GM10248 (cell line): ENCODE measurements at regions not wholly inside any gene's neighbourhood (a gene's known extent, or its start where the extent isn't known, plus 50 kb on each side); places are given as distances from the start of the nearest gene placed in this dataset.
A peak's percentile ranks its signal among the peaks of the same experiment; 100 is the strongest.
"Not testable (repeated sequence)": the region's sequence is repeated elsewhere in the genome, so short reads cannot be mapped to it uniquely, and the experiment has no call there.

Experiments used
- CTCF ChIA-PET: fragments of 300-600 bp; sonication (Branson Sonifier 250); formaldehyde crosslinking; extraction: SDS; loops from one replicate; lab custom pipeline; 2021; ENCODE audit warnings: antibody characterized with exemption; lab: Yijun Ruan, JAX
- POLR2A ChIA-PET: fragments of 350-650 bp; sonication (Branson Sonifier 250); formaldehyde crosslinking; extraction: SDS; loops from one replicate; lab custom pipeline; 2020; ENCODE audit warnings: antibody characterized with exemption; lab: Yijun Ruan, JAX
- DNase-seq: peaks from one replicate; pipeline ENCODE4 v3.0.0; 2012; ENCODE audit errors: extremely low spot score
- TF ChIP-seq, protein P1 (sequence below): IDR thresholded peaks from 2 replicates; pipeline ENCODE4 v1.5.1; 2012; ENCODE audit warnings: mild to moderate bottlenecking, low read depth; ENCODE audit errors: extremely low read depth, missing control alignments, control extremely low read depth

DNA sequence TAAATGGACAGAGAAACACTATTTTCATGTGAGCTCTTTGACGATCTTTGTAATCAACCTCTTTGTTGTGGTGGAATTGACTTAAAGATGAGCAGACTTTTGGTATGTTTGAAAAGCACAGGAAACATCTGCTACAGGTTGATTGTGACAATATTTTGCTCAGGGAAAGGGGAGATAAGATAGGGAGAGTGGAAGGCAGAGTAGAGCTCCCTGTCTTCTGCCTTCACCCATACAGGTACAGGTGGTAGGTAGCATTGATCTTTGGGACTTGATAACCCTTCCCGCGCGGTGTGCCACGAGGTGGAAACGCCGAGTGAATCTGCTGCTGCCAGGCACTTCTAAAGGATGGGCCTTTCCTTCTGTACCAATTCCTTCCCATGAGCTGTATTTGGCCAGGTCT lies 183.6 kb downstream of the UTRN start:
- ChIA-PET POLR2A (no interaction called here), CTCF (interaction anchor here (0.8 to 4.9 kb wide), 2 partner anchors 10 to 11 kb away, joined by 4 to 18 read pairs; no protein-coding TSS in a partner anchor)
- TF ChIP-seq, protein P1, sequence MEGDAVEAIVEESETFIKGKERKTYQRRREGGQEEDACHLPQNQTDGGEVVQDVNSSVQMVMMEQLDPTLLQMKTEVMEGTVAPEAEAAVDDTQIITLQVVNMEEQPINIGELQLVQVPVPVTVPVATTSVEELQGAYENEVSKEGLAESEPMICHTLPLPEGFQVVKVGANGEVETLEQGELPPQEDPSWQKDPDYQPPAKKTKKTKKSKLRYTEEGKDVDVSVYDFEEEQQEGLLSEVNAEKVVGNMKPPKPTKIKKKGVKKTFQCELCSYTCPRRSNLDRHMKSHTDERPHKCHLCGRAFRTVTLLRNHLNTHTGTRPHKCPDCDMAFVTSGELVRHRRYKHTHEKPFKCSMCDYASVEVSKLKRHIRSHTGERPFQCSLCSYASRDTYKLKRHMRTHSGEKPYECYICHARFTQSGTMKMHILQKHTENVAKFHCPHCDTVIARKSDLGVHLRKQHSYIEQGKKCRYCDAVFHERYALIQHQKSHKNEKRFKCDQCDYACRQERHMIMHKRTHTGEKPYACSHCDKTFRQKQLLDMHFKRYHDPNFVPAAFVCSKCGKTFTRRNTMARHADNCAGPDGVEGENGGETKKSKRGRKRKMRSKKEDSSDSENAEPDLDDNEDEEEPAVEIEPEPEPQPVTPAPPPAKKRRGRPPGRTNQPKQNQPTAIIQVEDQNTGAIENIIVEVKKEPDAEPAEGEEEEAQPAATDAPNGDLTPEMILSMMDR: no peak
- DNase-seq: no peak

DNA sequence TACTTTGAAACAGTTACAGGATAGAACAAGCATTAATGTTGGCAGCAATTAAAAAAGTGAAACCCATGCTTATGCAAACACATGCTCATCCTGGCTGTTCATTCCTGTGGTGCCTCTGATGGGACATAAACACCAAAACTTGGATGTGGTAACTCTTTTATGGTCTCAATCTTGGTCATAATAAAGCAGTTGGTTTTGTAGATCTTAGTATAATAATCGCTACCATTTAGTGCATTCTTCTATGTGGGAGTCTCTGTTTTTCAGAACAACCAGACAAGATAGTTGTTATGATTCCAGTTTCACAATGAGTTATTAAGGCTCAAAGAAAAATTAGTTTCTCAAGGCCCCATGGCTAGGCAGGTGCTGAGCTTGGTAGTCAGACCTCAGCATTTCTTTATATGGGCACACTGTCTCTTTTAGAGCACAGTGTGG lies 184.0 kb downstream of the UTRN start:
- POLR2A ChIA-PET: no interaction called here
- CTCF ChIA-PET: interaction anchor here (0.8 to 4.9 kb wide), 2 partner anchors 10 kb away, joined by 4 to 18 read pairs; no protein-coding TSS in a partner anchor

DNA sequence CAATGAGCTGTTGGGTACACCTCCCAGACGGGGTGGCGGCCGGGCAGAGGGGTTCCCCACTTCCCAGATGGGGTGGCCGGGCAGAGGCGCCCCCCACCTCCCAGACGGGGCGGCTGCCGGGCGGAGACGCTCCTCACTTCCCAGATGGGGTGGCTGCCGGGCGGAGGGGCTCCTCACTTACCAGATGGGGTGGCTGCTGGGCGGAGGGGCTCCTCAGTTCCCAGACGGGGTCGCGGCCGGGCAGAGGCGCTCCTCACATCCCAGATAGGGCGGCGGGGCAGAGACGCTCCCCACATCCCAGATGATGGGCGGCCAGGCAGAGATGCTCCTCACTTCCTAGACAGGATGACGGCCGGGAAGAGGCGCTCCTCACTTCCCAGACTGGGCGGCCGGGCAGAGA lies 185.1 kb downstream of the UTRN start:
- POLR2A ChIA-PET, DNase-seq, CTCF ChIA-PET: not testable (repeated sequence)

More for the DNA sequence above, 184.0 kb downstream of the UTRN start:
- TF ChIP-seq, protein P1: no peak
- DNase-seq: peak; percentile 53

DNA sequence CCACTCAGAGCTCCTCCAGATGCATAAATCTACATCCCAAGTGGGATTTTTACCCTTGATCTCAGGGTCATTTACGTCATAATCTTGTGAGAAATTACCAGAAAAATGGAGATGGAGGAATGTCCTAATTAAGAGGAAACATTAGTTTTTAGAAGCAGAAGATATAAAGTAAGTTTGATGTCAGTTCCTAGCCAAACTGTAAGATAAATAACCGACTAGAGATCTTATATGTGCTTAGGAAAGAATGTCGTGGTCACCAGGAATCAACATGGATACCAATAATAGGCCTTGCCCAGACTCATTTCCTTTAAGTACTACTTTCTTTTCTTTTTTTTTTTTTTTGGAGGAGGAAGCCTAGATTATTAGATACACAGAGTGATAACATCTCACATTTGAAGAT lies 186.9 kb downstream of the UTRN start:
- CTCF ChIA-PET: no interaction called here
- TF ChIP-seq, protein P1: no peak
- DNase-seq: no peak
- POLR2A ChIA-PET: no interaction called here

DNA sequence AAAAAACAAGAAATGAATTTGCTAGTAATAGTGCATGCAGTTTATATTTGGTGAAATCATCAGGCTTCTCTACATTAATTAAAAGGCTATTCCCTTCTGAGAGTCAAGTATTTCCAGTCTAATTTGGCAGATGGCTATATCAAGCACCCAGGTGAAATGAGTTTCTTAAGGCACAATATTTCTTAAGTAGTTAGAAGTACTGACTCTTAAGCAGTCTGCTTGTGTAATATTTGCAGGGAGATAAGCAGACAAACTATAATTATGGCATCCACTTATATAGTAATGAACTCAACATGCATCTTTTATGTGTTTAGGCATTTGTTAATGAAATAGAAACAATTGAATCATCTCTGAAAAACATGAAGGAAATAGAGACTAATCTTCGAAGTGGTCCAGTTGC lies 189.2 kb downstream of the UTRN start:
- CTCF ChIA-PET: interaction anchor here (1.6 kb wide), 2 partner anchors 36 to 56 kb away, joined by 3 read pairs; no protein-coding TSS in a partner anchor
- POLR2A ChIA-PET: no interaction called here
- TF ChIP-seq, protein P1: no peak
- DNase-seq: no peak

GRCh38 chr6:144474904-144475303 lies 189.8 kb downstream of the UTRN start:
- ChIA-PET POLR2A (no interaction called here), CTCF (interaction anchor here (1.6 kb wide), 2 partner anchors 36 to 55 kb away, joined by 3 read pairs; no protein-coding TSS in a partner anchor)
- DNase-seq: no peak
- TF ChIP-seq, protein P1: no peak

DNA sequence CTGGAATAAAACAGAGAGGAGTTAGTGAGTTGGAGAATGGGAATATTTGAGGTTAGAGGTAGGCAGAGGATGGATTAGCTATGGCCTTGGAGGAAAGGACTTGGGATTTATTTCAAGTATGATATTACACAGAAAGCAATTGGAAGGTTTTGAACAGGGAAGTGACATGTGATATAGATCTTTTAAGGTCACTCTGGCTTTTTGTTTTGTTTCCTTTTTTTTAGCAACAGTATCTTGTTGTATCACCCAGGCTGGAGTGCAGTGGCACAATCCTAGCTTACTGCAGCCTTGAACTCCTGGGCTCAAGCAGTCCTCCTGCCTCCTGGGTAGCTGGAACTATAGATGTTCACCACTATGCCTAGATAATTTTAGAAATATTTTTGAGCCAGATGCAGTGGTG lies 190.3 kb downstream of the UTRN start:
- DNase-seq: no peak
- POLR2A ChIA-PET: no interaction called here
- CTCF ChIA-PET: interaction anchor here (1.6 kb wide), 2 partner anchors 37 to 55 kb away, joined by 3 read pairs; no protein-coding TSS in a partner anchor
- TF ChIP-seq, protein P1: no peak
